ENCODE measurements at regions not wholly inside any gene's neighbourhood (a gene's known extent, or its start where the extent isn't known, plus 50 kb on each side); places are given as distances from the start of the nearest gene placed in this dataset.

DNA sequence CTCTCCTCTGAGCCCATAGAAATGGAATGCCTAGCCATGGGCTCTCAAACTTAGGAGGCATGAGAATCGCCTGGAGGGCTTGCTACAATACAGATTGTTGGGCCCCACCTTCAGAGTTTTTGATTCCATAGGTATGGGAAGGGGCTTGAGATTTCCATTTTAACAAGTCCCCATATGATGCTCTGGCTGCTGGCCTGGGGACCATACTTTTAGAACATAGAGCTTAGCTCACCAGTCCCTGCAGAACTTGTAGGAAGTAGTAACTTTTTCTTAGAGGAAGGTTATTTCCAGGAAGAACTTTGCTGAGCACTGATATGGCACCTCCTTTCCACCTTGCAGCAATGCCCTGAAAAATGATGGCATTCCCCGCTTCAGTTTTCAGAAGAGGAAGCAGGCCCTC lies 177.0 kb upstream of the ZMIZ1 start:
- no peak for DNase-seq (ENCODE audit: low read depth)

DNA sequence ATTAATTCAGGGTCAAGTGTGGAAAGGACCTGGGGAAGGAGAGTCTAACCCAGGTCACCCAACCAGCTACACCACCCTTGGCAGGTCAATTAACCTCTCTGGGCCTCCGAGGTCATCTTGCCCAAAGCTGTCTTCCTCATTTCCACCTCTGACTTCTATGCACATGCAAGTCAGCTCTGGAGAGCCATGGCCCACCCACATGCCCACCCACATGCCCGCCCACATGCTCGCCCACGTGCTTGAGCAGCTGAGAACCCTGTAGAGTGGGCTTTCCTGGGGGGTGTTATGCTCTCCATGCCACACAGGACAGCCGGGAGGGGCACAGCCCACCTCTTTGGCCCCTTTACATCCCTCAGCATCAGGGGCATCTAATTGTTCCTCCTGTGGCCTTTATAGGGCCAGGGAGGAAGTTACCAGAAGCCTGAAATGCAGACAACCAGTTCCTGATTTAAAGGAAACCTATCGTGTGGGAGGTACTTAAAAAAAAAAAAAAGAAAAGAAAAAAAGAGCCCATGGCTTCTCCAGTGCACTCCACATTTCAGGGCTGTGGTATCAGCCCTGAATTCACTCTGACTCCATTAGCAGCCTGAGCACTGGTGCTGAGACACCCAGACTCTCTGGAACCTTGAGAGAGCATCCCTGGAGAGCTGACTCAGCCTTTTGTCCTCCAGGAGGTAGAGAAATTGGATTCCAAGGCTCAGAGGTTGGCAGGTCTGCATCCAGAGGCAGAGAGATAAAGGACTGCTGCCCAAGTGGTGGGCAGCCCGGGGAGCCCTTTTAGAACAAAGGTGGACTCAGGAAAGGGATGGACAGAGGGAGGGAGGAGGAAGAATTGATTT lies 176.2 kb upstream of the ZMIZ1 start:
- DNase-seq (ENCODE audit: low read depth) = no peak

DNA sequence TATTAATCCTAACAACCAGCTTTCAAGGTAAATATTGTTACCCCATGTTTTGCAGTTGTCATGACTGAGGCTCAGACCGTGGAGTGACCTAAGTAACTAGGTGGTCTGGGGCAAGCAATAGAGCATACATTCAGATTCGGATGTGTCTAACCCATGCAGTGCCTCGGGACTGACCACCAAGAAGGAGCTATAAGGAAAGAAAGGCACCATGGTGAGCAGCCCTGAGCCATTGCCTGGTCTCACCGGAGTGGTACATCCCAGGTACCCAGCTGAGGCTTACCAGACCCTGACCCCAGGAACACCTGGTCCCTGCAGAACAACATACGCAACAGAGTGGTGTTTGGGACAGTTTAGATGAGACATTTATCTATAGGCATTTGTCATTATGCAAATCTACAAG lies 175.5 kb upstream of the ZMIZ1 start:
- DNase-seq (ENCODE audit: low read depth) = no peak

DNA sequence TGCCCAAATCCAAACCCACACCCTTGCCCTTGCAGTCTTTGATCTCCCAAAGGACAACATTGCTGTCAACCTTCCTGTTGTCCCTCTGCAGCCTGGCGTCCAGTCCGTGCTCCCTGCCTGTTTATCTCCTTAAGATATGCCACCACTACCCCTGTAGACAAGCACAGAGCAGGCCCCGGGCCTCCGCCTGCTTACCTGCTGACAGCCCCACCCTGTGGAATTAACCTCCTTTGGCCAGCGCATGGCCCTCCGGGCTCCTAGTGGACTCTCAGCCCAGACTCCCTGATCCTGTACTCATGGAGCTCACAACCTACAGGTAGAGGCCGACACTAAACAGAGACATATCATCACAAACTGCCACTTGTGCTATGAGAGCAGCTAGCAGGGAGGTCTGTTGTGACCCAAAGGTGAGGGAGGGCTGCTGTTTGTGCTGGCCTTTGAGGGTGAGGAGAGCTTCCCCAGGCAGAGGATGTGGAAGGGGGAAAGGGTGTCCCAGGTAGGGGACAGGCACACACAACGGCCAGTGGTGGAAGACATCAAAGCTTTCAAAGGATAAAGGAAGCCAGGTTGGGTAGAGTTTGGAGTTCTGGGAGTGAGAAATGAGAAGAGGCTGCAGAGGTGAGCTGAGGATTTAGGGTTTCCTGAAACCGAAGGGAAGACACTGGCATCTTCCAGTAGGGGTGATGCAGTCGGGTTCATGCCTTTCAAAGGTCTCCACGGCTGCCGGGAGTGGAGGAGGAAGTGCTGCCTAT lies 174.5 kb upstream of the ZMIZ1 start:
- no peak for DNase-seq (ENCODE audit: low read depth)

DNA sequence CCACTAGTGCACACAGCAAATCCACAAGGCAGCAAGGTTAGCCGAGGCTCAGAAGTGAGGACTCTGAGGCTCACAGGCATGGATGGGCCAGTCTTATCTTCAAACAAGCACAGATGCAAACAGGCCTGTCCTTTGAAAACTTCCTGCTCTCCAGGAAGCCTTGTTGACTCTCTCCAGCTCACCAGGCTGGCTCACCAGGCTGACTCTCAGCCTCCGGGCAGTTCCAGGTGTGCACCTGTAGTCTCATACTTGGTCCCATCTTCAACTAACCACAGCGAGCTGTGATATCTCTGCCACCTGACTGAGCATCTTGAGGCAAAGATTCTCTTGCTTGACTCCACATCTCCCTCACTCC lies 173.9 kb upstream of the ZMIZ1 start:
- no peak for DNase-seq (ENCODE audit: low read depth)

DNA sequence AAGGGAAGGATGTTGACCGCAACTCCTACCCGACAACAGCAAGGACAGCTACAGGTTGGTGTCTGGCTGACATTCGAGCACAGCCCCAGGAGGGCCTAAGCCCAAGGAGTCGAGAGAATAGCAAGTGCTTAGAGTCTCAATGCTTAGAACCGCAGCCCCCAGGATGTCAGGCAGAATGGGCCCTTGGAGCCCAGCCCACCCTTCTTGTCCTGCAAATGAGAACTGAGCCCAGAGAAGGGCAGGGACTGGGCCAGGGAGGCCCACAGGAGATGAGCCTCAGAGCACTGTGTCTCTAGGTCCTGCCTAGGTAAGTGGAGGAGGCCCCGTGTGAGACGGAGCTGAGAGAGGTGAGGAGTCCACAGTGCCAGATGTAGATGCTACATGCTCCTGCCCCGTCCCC lies 173.3 kb upstream of the ZMIZ1 start:
- DNase-seq (ENCODE audit: low read depth) = no peak

DNA sequence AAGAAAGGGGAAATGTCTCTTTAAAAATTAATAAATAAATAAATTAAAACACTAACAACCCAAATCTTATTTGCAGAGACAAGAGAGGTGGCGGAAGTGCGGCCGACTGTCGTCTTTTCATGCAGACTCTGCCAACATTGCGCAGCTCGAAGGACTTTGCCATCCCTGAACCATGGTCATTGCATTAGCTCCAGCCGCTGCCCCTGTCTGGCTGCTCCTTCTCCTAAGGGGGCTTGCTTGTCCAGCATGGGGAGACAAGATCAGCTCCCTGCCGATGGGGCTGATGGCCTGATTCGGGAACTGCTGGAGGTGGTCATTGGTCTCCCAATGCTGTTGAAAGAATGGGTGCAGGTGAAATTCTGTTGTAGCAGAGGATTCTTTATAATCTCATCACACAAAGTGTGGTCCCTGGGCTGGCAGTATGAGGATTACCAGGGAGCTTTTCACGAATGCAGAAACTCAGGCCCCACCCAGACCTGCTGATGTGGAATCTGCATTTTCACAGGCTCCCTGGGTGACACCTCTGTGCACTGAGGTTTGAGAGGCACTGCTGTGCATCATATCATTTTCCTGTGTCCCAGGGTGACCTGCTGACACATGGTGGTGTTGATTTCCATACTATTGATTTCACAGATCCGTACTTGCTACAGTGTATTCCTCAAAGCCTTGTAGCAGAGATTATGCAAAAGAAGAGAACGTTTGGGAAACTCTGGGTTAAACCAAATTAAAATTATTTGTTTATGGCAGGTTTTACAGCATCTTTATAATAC lies 172.4 kb upstream of the ZMIZ1 start:
- no peak for DNase-seq (ENCODE audit: low read depth)

DNA sequence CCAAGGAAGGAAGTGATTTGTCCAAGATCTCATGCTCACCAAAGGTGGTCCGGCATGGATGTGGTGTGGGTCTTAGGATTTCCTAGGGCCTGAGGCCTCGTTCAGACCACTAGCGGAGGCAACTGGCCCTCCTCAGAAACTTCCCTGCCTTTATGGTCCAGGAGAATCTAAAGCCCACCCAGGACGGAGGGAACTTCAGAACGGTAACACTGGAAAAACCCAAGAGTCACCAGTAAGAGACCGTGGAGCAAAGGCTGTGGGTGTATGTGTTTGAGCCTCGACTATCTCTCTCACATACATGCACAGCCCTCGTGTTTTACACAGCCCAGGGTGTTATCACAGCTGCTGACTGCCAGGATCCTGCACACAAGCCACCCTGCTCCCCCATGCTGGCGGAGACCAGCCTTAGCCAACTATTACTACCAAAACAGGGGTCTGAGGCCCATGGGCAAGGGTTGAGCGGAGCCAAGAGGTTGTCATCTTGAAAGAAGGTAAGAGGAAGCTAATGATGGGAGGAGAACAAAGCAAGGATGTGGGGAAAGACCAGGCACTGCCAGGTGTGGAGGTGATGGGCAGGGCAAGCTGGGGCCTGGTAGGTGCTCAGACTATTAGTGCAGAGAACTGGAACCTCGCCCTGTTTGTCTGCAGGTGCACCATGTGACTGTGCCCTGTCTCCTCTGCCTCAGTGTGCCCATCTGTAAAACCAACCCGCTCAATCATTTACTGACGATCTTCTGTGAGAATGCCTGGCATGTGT lies 170.2 kb upstream of the ZMIZ1 start:
- DNase-seq (ENCODE audit: low read depth) = no peak

DNA sequence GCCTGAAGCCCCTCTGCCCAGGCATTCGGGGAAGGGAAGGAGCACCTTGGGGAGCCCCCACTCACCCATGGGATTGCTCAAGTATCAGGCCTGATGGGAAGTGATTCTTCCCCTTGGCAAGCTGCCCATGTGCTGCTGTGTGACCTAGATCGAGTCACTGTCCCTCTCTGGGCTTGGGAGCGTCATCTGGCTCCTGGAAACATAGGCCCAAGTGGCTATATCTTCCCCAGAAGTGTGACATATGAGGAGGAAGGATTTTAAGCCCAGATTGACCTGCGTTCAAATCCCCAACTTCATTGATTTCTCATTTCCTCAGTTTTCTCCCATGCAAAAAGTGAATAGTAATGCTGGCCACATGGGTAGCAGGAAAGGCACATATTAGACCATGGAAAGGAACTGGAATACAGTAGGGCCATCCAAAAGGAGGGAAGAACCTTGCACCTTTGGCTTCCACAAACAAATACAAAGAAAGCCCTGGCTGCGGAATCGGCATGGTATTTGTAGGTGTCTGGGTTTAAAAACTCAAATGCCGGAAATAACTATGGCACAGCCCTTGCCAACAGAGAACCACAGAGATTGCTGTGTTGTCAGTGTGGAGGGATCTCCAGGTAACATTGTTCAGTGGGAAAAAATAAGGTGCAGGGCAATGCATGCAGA lies 169.5 kb upstream of the ZMIZ1 start:
- DNase-seq (ENCODE audit: low read depth) = no peak

DNA sequence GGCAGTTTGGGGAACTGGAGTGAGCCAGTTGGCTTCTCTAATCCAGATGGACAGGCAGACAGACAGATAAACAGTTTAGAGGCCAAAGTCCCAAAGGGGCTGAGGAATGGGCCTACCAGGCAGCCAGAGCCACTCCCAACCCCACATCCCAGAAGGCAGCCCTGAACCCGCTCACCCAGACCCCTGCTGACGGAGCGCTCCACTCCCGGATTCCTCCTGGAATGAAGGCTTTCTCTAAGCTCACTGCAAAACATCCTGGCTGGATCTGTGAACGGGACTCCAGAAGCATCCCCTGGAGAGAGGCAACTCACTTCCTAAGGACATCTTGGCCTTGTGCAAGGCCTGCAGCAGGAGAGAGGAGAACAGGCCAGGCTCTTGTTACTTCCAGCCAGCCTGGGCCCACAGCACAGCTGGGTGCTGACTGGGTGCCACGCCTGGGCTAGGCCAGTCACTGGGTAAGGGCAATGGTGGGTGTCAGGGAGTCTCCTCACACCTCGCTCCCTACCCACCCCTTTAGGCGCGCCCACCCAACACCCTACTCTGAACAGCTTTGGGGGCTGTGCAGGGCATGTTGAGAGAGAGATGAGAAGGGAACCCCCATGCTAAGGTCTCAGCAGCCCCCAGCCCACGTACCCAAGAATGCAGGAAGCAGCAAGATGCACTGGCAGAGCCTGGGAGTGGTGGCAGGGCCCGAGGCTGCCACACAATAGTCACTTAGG lies 168.6 kb upstream of the ZMIZ1 start:
- no peak for DNase-seq (ENCODE audit: low read depth)

DNA sequence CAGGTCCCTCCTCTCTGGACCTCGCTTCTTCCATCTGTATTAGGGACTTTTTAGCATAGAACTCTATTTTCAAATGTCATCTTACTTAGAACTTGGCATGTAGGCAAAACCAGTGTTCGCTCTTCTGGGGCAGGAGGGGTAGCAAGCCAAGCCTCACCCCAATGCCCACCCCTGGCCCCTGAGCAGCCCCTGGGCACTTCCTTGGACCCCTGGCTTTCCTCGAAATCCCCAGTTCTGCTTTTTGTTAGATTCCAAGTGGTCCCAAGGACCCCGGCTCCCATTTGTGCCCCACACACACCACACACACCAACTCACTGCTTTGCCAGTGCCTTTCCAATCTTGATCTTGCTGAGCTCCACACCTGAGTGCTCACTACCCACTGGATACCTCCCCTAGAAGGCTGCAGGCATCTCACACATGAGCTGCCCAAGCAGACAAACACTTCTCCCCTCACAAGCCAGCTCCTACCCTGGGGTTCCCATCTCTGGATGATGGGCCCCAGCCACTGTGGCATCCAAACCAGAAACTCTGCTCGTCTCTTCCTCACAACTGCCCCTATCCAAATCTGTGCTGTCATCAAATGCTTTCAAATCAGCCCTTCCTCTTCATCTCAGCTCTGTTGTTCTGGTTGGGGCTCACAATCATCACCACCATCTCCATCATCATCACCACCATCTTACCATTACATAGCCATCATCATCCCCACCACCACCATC lies 167.9 kb upstream of the ZMIZ1 start:
- no peak for DNase-seq (ENCODE audit: low read depth)

DNA sequence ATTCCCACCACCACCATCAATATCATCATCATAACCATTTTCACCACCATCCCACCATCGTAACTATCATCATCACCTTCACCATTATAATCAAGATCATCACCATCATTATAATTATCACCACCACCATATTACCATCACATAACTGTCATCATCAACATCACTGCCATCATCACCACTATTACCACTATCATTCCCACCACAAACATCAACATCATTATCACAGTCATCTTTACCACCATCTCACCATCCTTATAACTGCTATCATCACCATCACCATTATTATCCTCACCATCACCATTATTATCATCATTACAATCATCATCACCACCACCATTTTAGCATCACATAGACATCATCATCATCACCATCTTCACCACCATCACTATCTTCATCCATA lies 167.1 kb upstream of the ZMIZ1 start:
- no peak for DNase-seq (ENCODE audit: low read depth)

DNA sequence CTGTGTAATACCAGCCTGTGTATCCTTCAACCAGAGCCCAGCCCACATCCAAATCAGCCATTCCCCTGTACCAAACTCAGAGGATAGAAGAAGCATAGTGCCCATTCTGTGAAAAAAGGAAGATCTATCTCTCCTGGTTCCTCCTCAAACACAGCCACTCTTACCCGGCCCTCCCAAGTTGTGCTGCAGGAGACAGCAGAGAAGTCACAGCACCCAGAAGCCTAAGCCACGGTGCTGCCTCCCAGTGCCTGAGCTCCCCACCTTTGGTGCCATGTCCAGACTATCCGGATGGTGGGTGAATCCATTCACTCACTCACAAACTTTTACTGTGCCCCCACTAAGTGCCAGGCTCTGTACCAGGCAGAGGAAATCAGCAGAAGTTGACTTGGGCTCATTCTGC lies 166.0 kb upstream of the ZMIZ1 start:
- no peak for DNase-seq (ENCODE audit: low read depth)

DNA sequence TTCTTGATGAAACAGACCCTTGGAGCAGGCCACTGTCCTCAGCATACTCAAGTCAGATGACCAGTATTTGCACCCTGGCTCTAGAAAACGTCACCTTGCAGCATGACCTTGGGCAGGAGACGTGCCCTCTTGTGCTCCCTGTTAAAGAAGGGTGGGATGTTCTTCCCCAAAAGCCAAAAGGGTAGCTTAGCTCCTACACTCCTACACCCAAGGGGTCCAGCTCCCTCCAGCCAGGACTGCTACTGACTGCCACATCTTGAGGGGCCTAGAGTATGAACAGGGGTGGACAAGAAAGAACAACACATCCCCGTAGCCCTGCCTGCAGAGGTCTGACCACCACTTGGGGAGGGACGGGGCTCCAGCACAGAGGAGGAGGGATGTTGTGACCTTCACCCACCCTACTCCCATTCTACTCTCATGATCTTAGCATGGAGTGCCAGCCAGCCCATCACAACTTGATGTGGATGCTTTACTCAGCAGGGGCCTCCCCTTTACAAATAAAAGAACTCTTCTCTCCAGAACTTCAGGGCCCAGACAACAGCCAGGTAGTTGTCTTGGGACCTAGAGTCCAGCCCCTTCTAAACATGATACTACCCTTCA lies 165.3 kb upstream of the ZMIZ1 start:
- DNase-seq (ENCODE audit: low read depth) = no peak

DNA sequence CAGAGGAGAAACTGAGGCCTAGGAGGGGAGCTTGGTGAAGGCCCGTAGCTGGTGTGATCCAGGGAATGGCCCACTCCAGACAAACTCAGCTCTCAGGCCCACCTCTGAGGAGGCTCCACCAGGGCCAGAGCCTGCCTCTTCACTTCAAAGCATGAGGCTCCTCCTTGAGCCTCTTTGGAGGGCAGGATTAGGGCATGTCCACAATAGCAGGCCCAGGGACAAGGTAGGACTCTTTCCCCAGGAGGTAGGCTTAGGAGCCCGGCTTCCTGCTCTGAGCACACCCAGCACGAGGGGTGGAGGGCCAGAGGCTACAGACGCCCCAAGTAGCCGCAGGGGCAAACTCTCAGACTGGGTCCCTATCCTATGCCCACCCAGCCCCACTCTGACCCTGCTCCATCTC lies 164.6 kb upstream of the ZMIZ1 start:
- DNase-seq (ENCODE audit: low read depth) = no peak

DNA sequence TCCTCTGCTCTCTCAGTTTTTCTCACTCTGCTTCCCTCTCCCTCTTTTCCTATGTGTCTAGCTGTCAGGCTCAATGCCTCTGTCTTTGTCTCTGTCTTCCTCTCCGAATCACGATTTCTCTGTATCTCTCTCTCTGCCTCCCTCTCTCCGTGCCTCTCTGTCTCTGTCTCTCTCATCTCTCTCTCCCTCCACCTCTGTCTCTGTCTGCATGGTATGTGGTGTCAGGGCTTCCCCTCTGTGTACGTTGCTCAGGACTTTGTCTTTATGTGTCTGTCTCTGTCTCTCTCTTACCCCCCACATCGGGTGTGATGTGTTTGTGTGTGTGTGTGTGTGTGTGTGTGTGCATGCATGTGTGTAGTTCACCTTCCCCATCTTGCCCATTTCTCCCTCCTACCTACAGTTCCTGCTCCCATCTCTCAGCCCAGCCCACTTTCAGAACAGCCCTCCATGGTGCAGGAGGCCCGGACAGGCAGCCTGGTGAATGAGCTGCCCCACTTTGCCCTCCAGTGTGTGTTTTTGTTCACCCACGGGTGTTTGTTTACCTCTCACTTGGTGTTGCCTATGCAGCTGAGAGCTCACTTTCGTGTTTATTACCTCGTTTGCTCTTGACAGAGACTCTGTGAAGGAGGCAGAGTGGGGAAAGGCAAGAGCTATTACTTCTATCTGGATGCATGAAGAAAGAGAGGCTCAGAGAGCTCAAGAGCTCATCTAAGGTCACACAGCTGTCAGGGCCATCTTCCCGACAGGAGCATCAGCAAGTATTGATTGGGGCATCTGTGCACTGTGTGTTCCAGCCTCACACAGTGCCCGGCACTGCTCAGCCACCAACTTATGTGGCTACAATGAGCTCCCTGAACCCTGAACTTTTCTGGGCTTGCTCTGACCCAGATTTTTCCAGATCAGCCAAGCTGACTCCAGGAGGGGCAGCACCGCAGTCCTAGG lies 163.5 kb upstream of the ZMIZ1 start:
- no peak for DNase-seq (ENCODE audit: low read depth)

DNA sequence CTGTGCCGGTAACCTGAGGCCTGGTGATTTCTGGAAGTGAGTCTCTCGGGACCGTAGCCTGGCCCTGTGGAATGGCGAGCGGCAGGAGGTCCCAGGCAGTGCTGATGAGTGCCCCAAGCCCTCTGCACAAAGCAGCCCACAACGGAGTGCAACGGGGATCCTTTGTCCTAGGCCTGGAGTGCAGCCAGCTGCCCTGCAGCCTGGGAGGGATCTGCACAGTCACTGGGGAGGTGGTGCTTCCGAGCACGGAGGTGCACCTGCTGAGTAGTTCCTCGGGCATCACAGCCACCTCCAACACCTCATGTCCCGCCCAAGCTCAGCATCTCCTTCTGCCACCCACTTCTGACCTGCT lies 162.8 kb upstream of the ZMIZ1 start:
- DNase-seq (ENCODE audit: low read depth) = no peak

DNA sequence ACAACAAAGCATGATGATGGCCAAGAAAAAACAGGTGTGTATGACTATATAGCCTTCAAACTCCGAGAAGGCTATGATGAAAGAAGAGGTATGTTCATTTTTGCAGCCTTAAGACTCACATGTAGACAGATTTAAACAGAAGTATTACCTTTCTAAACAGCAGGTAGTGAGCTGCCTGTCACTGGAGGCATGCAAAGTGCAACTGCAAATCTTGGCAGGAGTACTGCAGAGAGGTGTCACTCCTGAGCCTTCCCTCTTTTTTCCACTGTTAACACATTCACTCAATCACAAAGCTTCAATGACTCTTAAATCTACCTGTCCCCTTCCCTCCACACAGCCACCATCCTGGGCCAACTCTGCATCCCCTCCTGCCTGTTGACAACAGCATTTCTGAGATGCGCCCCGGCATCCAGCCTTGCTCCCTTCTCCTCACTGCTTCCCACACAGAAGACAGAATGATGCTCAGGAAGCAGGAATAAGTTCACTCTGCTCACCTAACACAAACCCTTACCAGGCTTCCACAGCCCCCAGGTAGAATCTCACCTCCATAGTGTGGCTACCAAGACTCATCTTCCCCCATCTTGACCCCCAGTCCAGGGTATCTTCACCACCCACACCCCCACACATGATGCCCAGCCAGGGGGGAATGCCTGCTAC lies 161.9 kb upstream of the ZMIZ1 start:
- no peak for DNase-seq (ENCODE audit: low read depth)

Data from stimulated activated CD4-positive, alpha-beta T cell treated with anti-CD3 and anti-CD28 coated beads, Interleukin-2, amount 100 ng/mL, for 4 hours (primary cell).